Right atrium auricular region (tissue), 2 donors: ENCODE measurements at regions not wholly inside any gene's neighbourhood (a gene's known extent, or its start where the extent isn't known, plus 50 kb on each side); places are given as distances from the start of the nearest gene placed in this dataset.
A peak's percentile ranks its signal among the peaks of the same experiment; 100 is the strongest.

Experiments
- DNase-seq: peaks from one replicate; pipeline ENCODE4 v3.0.0-alpha.2; 2019; ENCODE audit warnings: low spot score
- H3K27ac ChIP-seq, 2 donors: fragments of 200-600 bp; sonication (generic); 1 replicate in 1 of 2; 2 replicates in 1 of 2; pipeline ENCODE4 v1.5.1; 2016 to 2019
- H3K27me3 ChIP-seq, 2 donors: fragments of 200-600 bp; sonication (generic); one replicate each; pipeline versions ENCODE4 v1.5.1 to v1.6.0; 2017 to 2019
- H3K36me3 ChIP-seq: fragments of 200-600 bp; sonication (generic); one replicate; pipeline ENCODE4 v1.5.1; 2016
- H3K4me1 ChIP-seq, 2 donors: fragments of 200-600 bp; sonication (generic); one replicate each; pipeline versions ENCODE4 v1.5.1 to v1.6.0; 2017 to 2019
- H3K4me3 ChIP-seq, 2 donors: fragments of 200-600 bp; sonication (generic); 1 replicate in 1 of 2; 2 replicates in 1 of 2; pipeline ENCODE4 v1.5.1; 2017 to 2019; ENCODE audit warnings: mild to moderate bottlenecking in 1 of 2, moderate library complexity in 1 of 2
- H3K9me3 ChIP-seq, 2 donors: fragments of 200-600 bp; sonication (generic); one replicate each; pipeline ENCODE4 v1.5.1; 2019
- CTCF ChIP-seq, 2 donors: fragments of 200-600 bp; sonication (generic); IDR thresholded peaks; one replicate each; pipeline ENCODE4 v1.5.1; 2019; ENCODE audit warnings: antibody characterized with exemption in 2 of 2

- peak overlapping the region in 1 of 2 donors; percentile 27 for H3K4me3 ChIP-seq
- no peaks in the 10 kb centered on the region for H3K36me3 ChIP-seq
- H3K27ac ChIP-seq, result no peak overlapping the region
- peaks cover 0 to 8% of the 10 kb centered on the region in 2 donors for H3K4me1 ChIP-seq
- DNase-seq, result no peak
- peaks cover 0 to 22% of the 10 kb centered on the region in 2 donors for H3K9me3 ChIP-seq
- no peaks in the 10 kb centered on the region for H3K27me3 ChIP-seq
- no peak for TF ChIP-seq CTCF (IDR thresholded peaks at IDR 0.05)
These were observed 81.1 kb upstream of the GLI2 start for GRCh38 chr2:120654381-120655134.

GRCh38 chr2:120656273-120656950 lies 79.3 kb upstream of the GLI2 start:
- H3K36me3 ChIP-seq, result no peaks in the 10 kb centered on the region
- peaks cover 0 to 5% of the 10 kb centered on the region in 2 donors for H3K9me3 ChIP-seq
- no peak overlapping the region for H3K27ac ChIP-seq
- H3K4me3 ChIP-seq, result no peak overlapping the region
- H3K4me1 ChIP-seq, result peaks cover 0 to 17% of the 10 kb centered on the region in 2 donors
- no peak for TF ChIP-seq CTCF (IDR thresholded peaks at IDR 0.05)
- no peaks in the 10 kb centered on the region for H3K27me3 ChIP-seq
- no peak for DNase-seq

- Histone ChIP-seq H3K27me3 (no peaks in the 10 kb centered on the region), H3K27ac (no peak overlapping the region), H3K9me3 (no peaks in the 10 kb centered on the region), H3K4me1 (peaks cover 0 to 21% of the 10 kb centered on the region in 2 donors), H3K4me3 (no peak overlapping the region), H3K36me3 (no peaks in the 10 kb centered on the region)
- TF ChIP-seq CTCF (IDR thresholded peaks at IDR 0.05), result no peak
- no peak for DNase-seq
These were observed 77.5 kb upstream of the GLI2 start for GRCh38 chr2:120658042-120658769.

- no peaks in the 10 kb centered on the region for H3K9me3 ChIP-seq
- no peak overlapping the region for H3K27ac ChIP-seq
- H3K4me3 ChIP-seq, result no peak overlapping the region
- H3K27me3 ChIP-seq, result no peaks in the 10 kb centered on the region
- DNase-seq, result no peak
- no peak for TF ChIP-seq CTCF (IDR thresholded peaks at IDR 0.05)
- H3K36me3 ChIP-seq, result no peaks in the 10 kb centered on the region
- peaks cover 0 to 21% of the 10 kb centered on the region in 2 donors for H3K4me1 ChIP-seq
These were observed 76.9 kb upstream of the GLI2 start for GRCh38 chr2:120658770-120659158.

GRCh38 chr2:120659275-120659977 lies 76.2 kb upstream of the GLI2 start:
- H3K4me3 ChIP-seq, result no peak overlapping the region
- H3K27me3 ChIP-seq, result no peaks in the 10 kb centered on the region
- no peaks in the 10 kb centered on the region for H3K9me3 ChIP-seq
- DNase-seq, result no peak
- no peak overlapping the region for H3K27ac ChIP-seq
- H3K4me1 ChIP-seq, result peaks cover 0 to 17% of the 10 kb centered on the region in 2 donors
- no peak for TF ChIP-seq CTCF (IDR thresholded peaks at IDR 0.05)
- no peaks in the 10 kb centered on the region for H3K36me3 ChIP-seq
